Uterus (tissue), 2 donors: ENCODE measurements at regions not wholly inside any gene's neighbourhood (a gene's known extent, or its start where the extent isn't known, plus 50 kb on each side); places are given as distances from the start of the nearest gene placed in this dataset.

ENCODE experiments used
- POLR2A ChIP-seq, 2 donors: fragments of 450-650 bp; IDR thresholded peaks; one replicate each; pipeline ENCODE4 v1.6.1; 2016; ENCODE audit warnings: antibody characterized with exemption in 2 of 2, mild to moderate bottlenecking in 1 of 2, moderate library complexity in 1 of 2
- TF ChIP-seq, protein P1 (sequence below), 4 experiments: fragments of 200-600 bp in 2 of 4; fragments of 450-650 bp in 2 of 4; sonication (generic) in 2 of 4; IDR thresholded peaks; one replicate each; pipeline ENCODE4 v1.5.1; 2016 to 2019; ENCODE audit warnings: antibody characterized with exemption in 4 of 4, mild to moderate bottlenecking in 2 of 4, moderate library complexity in 1 of 4

- TF ChIP-seq POLR2A (IDR thresholded peaks at IDR 0.05) = no peak
- TF ChIP-seq, protein P1, sequence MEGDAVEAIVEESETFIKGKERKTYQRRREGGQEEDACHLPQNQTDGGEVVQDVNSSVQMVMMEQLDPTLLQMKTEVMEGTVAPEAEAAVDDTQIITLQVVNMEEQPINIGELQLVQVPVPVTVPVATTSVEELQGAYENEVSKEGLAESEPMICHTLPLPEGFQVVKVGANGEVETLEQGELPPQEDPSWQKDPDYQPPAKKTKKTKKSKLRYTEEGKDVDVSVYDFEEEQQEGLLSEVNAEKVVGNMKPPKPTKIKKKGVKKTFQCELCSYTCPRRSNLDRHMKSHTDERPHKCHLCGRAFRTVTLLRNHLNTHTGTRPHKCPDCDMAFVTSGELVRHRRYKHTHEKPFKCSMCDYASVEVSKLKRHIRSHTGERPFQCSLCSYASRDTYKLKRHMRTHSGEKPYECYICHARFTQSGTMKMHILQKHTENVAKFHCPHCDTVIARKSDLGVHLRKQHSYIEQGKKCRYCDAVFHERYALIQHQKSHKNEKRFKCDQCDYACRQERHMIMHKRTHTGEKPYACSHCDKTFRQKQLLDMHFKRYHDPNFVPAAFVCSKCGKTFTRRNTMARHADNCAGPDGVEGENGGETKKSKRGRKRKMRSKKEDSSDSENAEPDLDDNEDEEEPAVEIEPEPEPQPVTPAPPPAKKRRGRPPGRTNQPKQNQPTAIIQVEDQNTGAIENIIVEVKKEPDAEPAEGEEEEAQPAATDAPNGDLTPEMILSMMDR (IDR thresholded peaks at IDR 0.05) = no peak
These were observed 123.1 kb downstream of the GALC start for GRCh38 chr14:87869619-87870583.
